IMR-90 (cell line): ENCODE measurements at regions not wholly inside any gene's neighbourhood (a gene's known extent, or its start where the extent isn't known, plus 50 kb on each side); places are given as distances from the start of the nearest gene placed in this dataset.

Experiments used
- ATAC-seq: fragments of 200-7000 bp; cut with Tn5 transposase; 2 replicates; pipeline ENCODE4 v1.9.1; 2020; ENCODE audit warnings: low read depth, mild to moderate bottlenecking, moderate library complexity
- BruUV-seq: library from RNA; stranded (reverse); fragments of 400-500 nt; replicated peaks from 2 replicates; lab custom pipeline; 2021; lab: Mats Ljungman, UMichigan
- CTCF ChIA-PET: fragments of 300-600 bp; formaldehyde crosslinking; extraction: SDS; loops from one replicate; lab custom pipeline; 2021; ENCODE audit warnings: antibody characterized with exemption; lab: Yijun Ruan, JAX
- POLR2A ChIA-PET: fragments of 300-600 bp; sonication (Branson Sonifier 250); formaldehyde crosslinking; loops from one replicate; lab custom pipeline; 2022; ENCODE audit warnings: antibody characterized with exemption; ENCODE audit not compliant: unreplicated experiment; lab: Charles Lee
- DNase-seq: peaks from one replicate; pipeline ENCODE4 v3.0.0; 2013
- H2AFZ ChIP-seq: replicated peaks from 2 replicates; pipeline ENCODE3; 2013; ENCODE audit warnings: low read length, mild to moderate bottlenecking; ENCODE audit not compliant: poor library complexity
- H2AK5ac ChIP-seq: 2 replicates; pipeline ENCODE4 v1.6.1; 2013; ENCODE audit warnings: low read depth, low read length, inconsistent platforms
- H2AK9ac ChIP-seq: replicated peaks from 2 replicates; pipeline ENCODE3; 2013; ENCODE audit warnings: mild to moderate bottlenecking, low read depth, low read length, moderate library complexity; ENCODE audit not compliant: poor library complexity
- H2BK120ac ChIP-seq: 2 replicates; pipeline ENCODE4 v1.6.1; 2013; ENCODE audit warnings: low read depth, low read length, inconsistent platforms
- H2BK15ac ChIP-seq: 3 replicates; pipeline ENCODE4 v1.6.1; 2013; ENCODE audit warnings: low read depth, low read length, inconsistent platforms
- H2BK20ac ChIP-seq: 2 replicates; pipeline ENCODE4 v1.6.1; 2013; ENCODE audit warnings: low read depth, mild to moderate bottlenecking, inconsistent platforms, low read length, moderate library complexity
- H2BK5ac ChIP-seq: 2 replicates; pipeline ENCODE4 v1.6.1; 2013; ENCODE audit warnings: mild to moderate bottlenecking, low read depth, low read length, inconsistent platforms; ENCODE audit not compliant: poor library complexity, severe bottlenecking
- H3K14ac ChIP-seq: replicated peaks from 2 replicates; pipeline ENCODE4 v1.6.1; 2013; ENCODE audit warnings: low read depth, low read length, inconsistent platforms
- H3K18ac ChIP-seq: 2 replicates; pipeline ENCODE4 v1.6.1; 2013; ENCODE audit warnings: low read depth, low read length, control low read depth
- H3K23ac ChIP-seq: 2 replicates; pipeline ENCODE4 v1.6.1; 2013; ENCODE audit warnings: low read depth, low read length, inconsistent platforms
- H3K27ac ChIP-seq: 2 replicates; pipeline ENCODE4 v1.5.1; 2013; ENCODE audit warnings: mild to moderate bottlenecking, control low read depth, low read length; ENCODE audit not compliant: insufficient read depth
- H3K27me3 ChIP-seq: 2 replicates; pipeline ENCODE4 v1.6.1; 2013; ENCODE audit warnings: low read length; ENCODE audit not compliant: control insufficient read depth, insufficient read depth
- H3K36me3 ChIP-seq: 2 replicates; pipeline ENCODE4 v1.6.1; 2013; ENCODE audit warnings: low read length, mixed read lengths; ENCODE audit not compliant: control insufficient read depth, insufficient read depth
- H3K4ac ChIP-seq: 2 replicates; pipeline ENCODE4 v1.6.1; 2013; ENCODE audit warnings: low read depth, low read length, inconsistent platforms
- H3K4me1 ChIP-seq: 2 replicates; pipeline ENCODE4 v1.6.1; 2013; ENCODE audit warnings: low read length, mixed read lengths; ENCODE audit not compliant: control insufficient read depth, insufficient read depth
- H3K4me2 ChIP-seq: 2 replicates; pipeline ENCODE4 v1.6.1; 2013; ENCODE audit warnings: low read depth, mild to moderate bottlenecking, control low read depth, low read length, moderate library complexity
- H3K4me3 ChIP-seq: 2 replicates; pipeline ENCODE4 v1.5.1; 2013; ENCODE audit warnings: low read depth, mild to moderate bottlenecking, control low read depth, low read length, moderate library complexity; ENCODE audit not compliant: insufficient read depth
- H3K56ac ChIP-seq: 2 replicates; pipeline ENCODE4 v1.6.1; 2013; ENCODE audit warnings: low read length, inconsistent platforms; ENCODE audit not compliant: insufficient read depth; ENCODE audit errors: extremely low read depth
- H3K79me1 ChIP-seq, 2 experiments: 2 replicates each; pipeline ENCODE4 v1.6.1; 2013; ENCODE audit warnings: low read length in 2 of 2, inconsistent platforms in 1 of 2, low read depth in 1 of 2
- H3K9ac ChIP-seq: 2 replicates; pipeline ENCODE4 v1.6.1; 2013; ENCODE audit warnings: low read depth, low read length, control low read depth
- H3K9me1 ChIP-seq: 2 replicates; pipeline ENCODE4 v1.6.1; 2013; ENCODE audit warnings: low read length, inconsistent platforms; ENCODE audit not compliant: insufficient read depth
- H3K9me3 ChIP-seq: 2 replicates; pipeline ENCODE4 v1.6.1; 2013; ENCODE audit warnings: low read length; ENCODE audit not compliant: control insufficient read depth, insufficient read depth
- H4K20me1 ChIP-seq: 2 replicates; pipeline ENCODE4 v1.6.1; 2013; ENCODE audit warnings: low read length, inconsistent platforms; ENCODE audit not compliant: insufficient read depth
- H4K5ac ChIP-seq: 2 replicates; pipeline ENCODE4 v1.6.1; 2013; ENCODE audit warnings: mild to moderate bottlenecking, low read depth, low read length, control low read depth
- H4K8ac ChIP-seq, 2 experiments: 2 replicates each; pipeline ENCODE4 v1.6.1; 2013; ENCODE audit warnings: low read depth in 2 of 2, low read length in 2 of 2, control low read depth in 1 of 2, inconsistent platforms in 1 of 2
- H4K91ac ChIP-seq: 2 replicates; pipeline ENCODE4 v1.6.1; 2013; ENCODE audit warnings: low read depth, low read length, inconsistent platforms; ENCODE audit not compliant: insufficient read depth
- ELK1 ChIP-seq: fragments of 150-350 bp; IDR thresholded peaks from 2 replicates; pipeline ENCODE4 v1.6.1; 2016; ENCODE audit warnings: low read depth, mild to moderate bottlenecking, low read length, moderate library complexity, borderline replicate concordance
- MAZ ChIP-seq: IDR thresholded peaks from 2 replicates; pipeline ENCODE4 v1.6.1; 2012; ENCODE audit warnings: low read depth, mild to moderate bottlenecking, low read length, improper control_type of control experiment, moderate library complexity, borderline replicate concordance
- NFE2L2 ChIP-seq: fragments of 150-350 bp; IDR thresholded peaks from 2 replicates; pipeline ENCODE4 v1.6.1; 2016; ENCODE audit warnings: low read depth, mild to moderate bottlenecking, low read length
- SMC3 ChIP-seq: fragments of 150-350 bp; IDR thresholded peaks from 2 replicates; pipeline ENCODE4 v1.6.1; 2016; ENCODE audit warnings: low read depth, mild to moderate bottlenecking, antibody characterized with exemption, low read length, moderate library complexity
- WGBS, 2 experiments: methylation state at CpG; one replicate each; pipeline versions ENCODE4 v1.1.5 to v1.1.7; 2013; ENCODE audit warnings: missing lambda C conversion rate in 2 of 2; ENCODE audit not compliant: insufficient read length in 1 of 2; ENCODE audit errors: extremely low coverage in 2 of 2; 5-methylcytosine and 5-hydroxymethylcytosine counted together
- dilution Hi-C: fragments of 300-500 bp; cut with HindIII; formaldehyde crosslinking; loops from one replicate; pipeline ENCODE4 v1.14.3; 2018; ENCODE audit warnings: low sequenced_read_pairs; ENCODE audit not compliant: unreplicated experiment
- in situ Hi-C: fragments of 300-500 bp; cut with MboI; formaldehyde crosslinking; loops from 3 replicates; pipeline ENCODE4 v1.14.3; 2019; ENCODE audit warnings: low sequenced_read_pairs, inconsistent platforms, mixed read lengths
- intact Hi-C: fragments of 100-400 bp; cut with micrococcal nuclease; formaldehyde crosslinking; loops from 2 replicates; pipeline ENCODE4 v1.10.0; 2022

GRCh38 chr4:57318703-57319102 lies 208.5 kb upstream of the IGFBP7 start:
- Histone ChIP-seq H3K4ac (no peak overlapping the region), H4K20me1 (no peaks in the 10 kb centered on the region), H3K9ac (no peak overlapping the region), H3K27me3 (no peaks in the 10 kb centered on the region), H4K91ac (no peak overlapping the region), H3K14ac (no peak overlapping the region), H3K18ac (no peak overlapping the region), H3K27ac (no peak overlapping the region), H3K9me3 (no peaks in the 10 kb centered on the region), H3K36me3 (no peaks in the 10 kb centered on the region), H2AK9ac (no peak overlapping the region), H3K4me1 (no peaks in the 10 kb centered on the region), H4K8ac (no peak overlapping the region), H3K9me1 (no peaks in the 10 kb centered on the region), H3K79me1 (no peaks in the 10 kb centered on the region), H2BK15ac (no peak overlapping the region), H2BK20ac (no peak overlapping the region), H3K23ac (no peak overlapping the region), H2AFZ (no peak overlapping the region), H2BK5ac (no peak overlapping the region), H4K5ac (no peak overlapping the region), H3K4me3 (no peak overlapping the region), H3K56ac (no peak overlapping the region), H3K4me2 (no peak overlapping the region), H2AK5ac (no peak overlapping the region), H2BK120ac (no peak overlapping the region)
- TF ChIP-seq MAZ (no peak), SMC3 (no peak), ELK1 (no peak), NFE2L2 (no peak)
- BruUV-seq: no TSS peak
- DNase-seq: no peak
- in situ Hi-C loops (no loop called here), dilution Hi-C loops (no loop called here), intact Hi-C loops (no loop called here)
- no peak for ATAC-seq
- ChIA-PET POLR2A (no interaction called here), CTCF (no interaction called here)
- no CpG with 5 or more reads among the region's 2 CpGs for WGBS, 2 experiments
